HepG2 (cell line): ENCODE measurements at regions not wholly inside any gene's neighbourhood (a gene's known extent, or its start where the extent isn't known, plus 50 kb on each side); places are given as distances from the start of the nearest gene placed in this dataset.

Experiments used
- E2F1 ChIP-seq: sonication (generic); formaldehyde crosslinking; IDR thresholded peaks from 2 replicates; pipeline ENCODE4 v1.5.0; 2020; ENCODE audit warnings: missing genetic modification reagents
- RFX5 ChIP-seq: IDR thresholded peaks from 2 replicates; pipeline ENCODE4 v1.6.1; 2011; ENCODE audit warnings: low read depth, low read length, improper control_type of control experiment

DNA sequence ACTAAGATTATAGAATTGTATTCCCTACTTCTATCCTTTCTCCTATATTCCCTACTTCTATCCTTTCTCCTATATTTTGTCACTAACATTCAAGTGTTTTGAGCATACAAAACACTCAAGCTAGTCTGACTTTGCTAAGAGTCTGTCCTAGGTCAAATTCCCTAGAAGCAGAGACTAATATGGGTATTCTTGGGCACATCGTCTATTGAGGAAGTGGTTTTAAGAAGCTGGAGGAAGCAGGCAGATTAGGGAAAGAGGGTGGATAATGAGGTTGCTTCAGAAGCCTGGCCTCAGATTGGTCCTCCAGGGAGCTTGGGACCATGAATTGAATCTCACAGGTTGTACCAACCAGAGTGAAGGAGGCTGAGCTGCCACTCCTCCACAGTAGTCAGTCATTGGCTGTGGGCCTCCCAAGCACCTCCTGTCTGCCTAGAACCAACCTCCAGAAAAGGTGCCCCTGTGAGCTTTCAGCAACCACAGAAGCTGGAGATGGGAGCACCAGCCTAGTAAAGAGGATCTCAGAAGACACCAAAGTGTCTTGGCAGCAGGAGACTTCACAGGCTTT lies 295.9 kb upstream of the PHF14 start:
- TF ChIP-seq E2F1 (no peak), RFX5 (no peak)
